DOHH2 (cell line): ENCODE measurements at regions not wholly inside any gene's neighbourhood (a gene's known extent, or its start where the extent isn't known, plus 50 kb on each side); places are given as distances from the start of the nearest gene placed in this dataset.

ENCODE experiments used
- EZH2phosphoT487 ChIP-seq: fragments of 200-600 bp; sonication (generic); IDR thresholded peaks from 2 replicates; pipeline ENCODE4 v1.6.1; 2017; ENCODE audit warnings: borderline replicate concordance, mild to moderate bottlenecking, antibody characterized with exemption, low read length, moderate library complexity, mixed read lengths
- TF ChIP-seq, protein P1 (sequence below): fragments of 200-600 bp; sonication (generic); IDR thresholded peaks from one replicate; pipeline ENCODE4 v1.5.1; 2014; ENCODE audit warnings: antibody characterized with exemption, mild to moderate bottlenecking, low read depth, low read length; ENCODE audit not compliant: poor library complexity, severe bottlenecking

- TF ChIP-seq, protein P1, sequence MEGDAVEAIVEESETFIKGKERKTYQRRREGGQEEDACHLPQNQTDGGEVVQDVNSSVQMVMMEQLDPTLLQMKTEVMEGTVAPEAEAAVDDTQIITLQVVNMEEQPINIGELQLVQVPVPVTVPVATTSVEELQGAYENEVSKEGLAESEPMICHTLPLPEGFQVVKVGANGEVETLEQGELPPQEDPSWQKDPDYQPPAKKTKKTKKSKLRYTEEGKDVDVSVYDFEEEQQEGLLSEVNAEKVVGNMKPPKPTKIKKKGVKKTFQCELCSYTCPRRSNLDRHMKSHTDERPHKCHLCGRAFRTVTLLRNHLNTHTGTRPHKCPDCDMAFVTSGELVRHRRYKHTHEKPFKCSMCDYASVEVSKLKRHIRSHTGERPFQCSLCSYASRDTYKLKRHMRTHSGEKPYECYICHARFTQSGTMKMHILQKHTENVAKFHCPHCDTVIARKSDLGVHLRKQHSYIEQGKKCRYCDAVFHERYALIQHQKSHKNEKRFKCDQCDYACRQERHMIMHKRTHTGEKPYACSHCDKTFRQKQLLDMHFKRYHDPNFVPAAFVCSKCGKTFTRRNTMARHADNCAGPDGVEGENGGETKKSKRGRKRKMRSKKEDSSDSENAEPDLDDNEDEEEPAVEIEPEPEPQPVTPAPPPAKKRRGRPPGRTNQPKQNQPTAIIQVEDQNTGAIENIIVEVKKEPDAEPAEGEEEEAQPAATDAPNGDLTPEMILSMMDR: no peak
- TF ChIP-seq EZH2phosphoT487: no peak
These were observed 786.1 kb downstream of the KCNJ2 start for GRCh38 chr17:70955441-70955840.
